MG63 (cell line): ENCODE measurements at regions not wholly inside any gene's neighbourhood (a gene's known extent, or its start where the extent isn't known, plus 50 kb on each side); places are given as distances from the start of the nearest gene placed in this dataset.
"Not testable (repeated sequence)": the region's sequence is repeated elsewhere in the genome, so short reads cannot be mapped to it uniquely, and the experiment has no call there.

Experiments used
- DNase-seq: peaks from one replicate; pipeline ENCODE4 v3.0.0-alpha.2; 2020
- H3K27me3 ChIP-seq: fragments of 250-450 bp; sonication (Bioruptor Pico); 2 replicates; pipeline ENCODE4 v1.5.1; 2020; ENCODE audit warnings: mild to moderate bottlenecking, moderate library complexity
- H3K36me3 ChIP-seq: fragments of 250-450 bp; sonication (Bioruptor Pico); 2 replicates; pipeline ENCODE4 v1.5.1; 2020; ENCODE audit warnings: mild to moderate bottlenecking, moderate library complexity
- H3K4me3 ChIP-seq: fragments of 250-450 bp; sonication (Bioruptor Pico); 2 replicates; pipeline ENCODE4 v1.5.1; 2020; ENCODE audit warnings: mild to moderate bottlenecking, moderate library complexity
- H3K9me3 ChIP-seq: fragments of 250-450 bp; sonication (Bioruptor Pico); 2 replicates; pipeline ENCODE4 v1.5.1; 2020; ENCODE audit warnings: mild to moderate bottlenecking, moderate library complexity

- no peak for DNase-seq
- Histone ChIP-seq H3K27me3 (no peaks in the 10 kb centered on the region), H3K9me3 (no peaks in the 10 kb centered on the region), H3K4me3 (no peak overlapping the region), H3K36me3 (no peaks in the 10 kb centered on the region)
These were observed 467.8 kb upstream of the PFKP start for GRCh38 chr10:2599571-2599970.

- no peaks in the 10 kb centered on the region for H3K36me3 ChIP-seq
- no peaks in the 10 kb centered on the region for H3K9me3 ChIP-seq
- peaks cover 3% of the 10 kb centered on the region for H3K27me3 ChIP-seq
- no peak overlapping the region for H3K4me3 ChIP-seq
- DNase-seq: no peak
These were observed 474.8 kb upstream of the PFKP start for GRCh38 chr10:2592360-2593160.

GRCh38 chr10:2589196-2589595 is 478.2 kb upstream of the PFKP start:
- Histone ChIP-seq H3K9me3 (no peaks in the 10 kb centered on the region), H3K4me3 (no peak overlapping the region), H3K27me3 (peaks cover 3% of the 10 kb centered on the region), H3K36me3 (no peaks in the 10 kb centered on the region)
- DNase-seq: no peak

GRCh38 chr10:2584385-2584784 is 483.0 kb upstream of the PFKP start:
- Histone ChIP-seq H3K27me3 (peaks cover 3% of the 10 kb centered on the region), H3K9me3 (no peaks in the 10 kb centered on the region), H3K36me3 (no peaks in the 10 kb centered on the region), H3K4me3 (no peak overlapping the region)
- no peak for DNase-seq

- Histone ChIP-seq H3K27me3 (no peaks in the 10 kb centered on the region; the same call in 1 of the 2 replicates), H3K9me3 (no peaks in the 10 kb centered on the region), H3K36me3 (no peaks in the 10 kb centered on the region), H3K4me3 (no peak overlapping the region)
- DNase-seq: no peak
These were observed 490.5 kb upstream of the PFKP start for GRCh38 chr10:2576892-2577291.

- Histone ChIP-seq H3K27me3 (no peaks in the 10 kb centered on the region; the same call in 1 of the 2 replicates), H3K36me3 (no peaks in the 10 kb centered on the region), H3K4me3 (no peak overlapping the region), H3K9me3 (no peaks in the 10 kb centered on the region)
- no peak for DNase-seq
These were observed 491.9 kb upstream of the PFKP start for GRCh38 chr10:2575460-2575859.

GRCh38 chr10:2572611-2573010 is 494.7 kb upstream of the PFKP start:
- Histone ChIP-seq H3K36me3 (no peaks in the 10 kb centered on the region), H3K4me3 (no peak overlapping the region), H3K9me3 (no peaks in the 10 kb centered on the region), H3K27me3 (no peaks in the 10 kb centered on the region; the same call in 1 of the 2 replicates)
- DNase-seq: no peak

- no peaks in the 10 kb centered on the region for H3K36me3 ChIP-seq
- no peaks in the 10 kb centered on the region for H3K9me3 ChIP-seq
- H3K4me3 ChIP-seq: no peak overlapping the region
- no peak for DNase-seq
- no peaks in the 10 kb centered on the region for H3K27me3 ChIP-seq
These were observed 510.5 kb upstream of the PFKP start for GRCh38 chr10:2556883-2557282.

- H3K36me3 ChIP-seq: no peaks in the 10 kb centered on the region
- H3K9me3 ChIP-seq: no peaks in the 10 kb centered on the region
- no peak overlapping the region for H3K4me3 ChIP-seq
- DNase-seq: no peak
- H3K27me3 ChIP-seq: no peaks in the 10 kb centered on the region
These were observed 519.3 kb upstream of the PFKP start for GRCh38 chr10:2548071-2548470.

- Histone ChIP-seq H3K9me3 (no peaks in the 10 kb centered on the region), H3K4me3 (no peak overlapping the region), H3K36me3 (no peaks in the 10 kb centered on the region), H3K27me3 (no peaks in the 10 kb centered on the region)
- DNase-seq: no peak
These were observed 519.7 kb upstream of the PFKP start for GRCh38 chr10:2547606-2548005.

GRCh38 chr10:2546894-2547293 is 520.5 kb upstream of the PFKP start:
- DNase-seq, H3K4me3 ChIP-seq, H3K27me3 ChIP-seq, H3K9me3 ChIP-seq, H3K36me3 ChIP-seq: not testable (repeated sequence)

- DNase-seq: no peak
- Histone ChIP-seq H3K9me3 (no peaks in the 10 kb centered on the region), H3K36me3 (no peaks in the 10 kb centered on the region), H3K27me3 (no peaks in the 10 kb centered on the region), H3K4me3 (no peak overlapping the region)
These were observed 523.4 kb upstream of the PFKP start for GRCh38 chr10:2543974-2544373.

- Histone ChIP-seq H3K4me3 (no peak overlapping the region), H3K27me3 (no peaks in the 10 kb centered on the region), H3K9me3 (no peaks in the 10 kb centered on the region), H3K36me3 (no peaks in the 10 kb centered on the region)
- DNase-seq: no peak
These were observed 524.0 kb upstream of the PFKP start for GRCh38 chr10:2543142-2543886.

- H3K36me3 ChIP-seq: no peaks in the 10 kb centered on the region
- no peaks in the 10 kb centered on the region for H3K27me3 ChIP-seq
- H3K4me3 ChIP-seq: no peak overlapping the region
- no peak for DNase-seq
- H3K9me3 ChIP-seq: no peaks in the 10 kb centered on the region
These were observed 526.2 kb upstream of the PFKP start for GRCh38 chr10:2541176-2541575.

- DNase-seq: no peak
These were observed 537.4 kb upstream of the PFKP start for GRCh38 chr10:2529945-2530344.

GRCh38 chr10:2525781-2526180 is 541.6 kb upstream of the PFKP start:
- Histone ChIP-seq H3K9me3 (no peaks in the 10 kb centered on the region), H3K27me3 (peaks cover 3% of the 10 kb centered on the region; the same call in 1 of the 2 replicates), H3K4me3 (no peak overlapping the region), H3K36me3 (no peaks in the 10 kb centered on the region)
- no peak for DNase-seq

More at GRCh38 chr10:2529945-2530344, 537.4 kb upstream of the PFKP start:
- H3K9me3 ChIP-seq: no peaks in the 10 kb centered on the region
- H3K27me3 ChIP-seq: peaks cover 3% of the 10 kb centered on the region; the same call in 1 of the 2 replicates
- H3K36me3 ChIP-seq: no peaks in the 10 kb centered on the region
- no peak overlapping the region for H3K4me3 ChIP-seq

- DNase-seq: no peak
- no peaks in the 10 kb centered on the region for H3K36me3 ChIP-seq
These were observed 548.2 kb upstream of the PFKP start for GRCh38 chr10:2519139-2519538.

GRCh38 chr10:2509081-2509531 is 558.2 kb upstream of the PFKP start:
- DNase-seq: peak; percentile 36
- Histone ChIP-seq H3K36me3 (no peaks in the 10 kb centered on the region), H3K9me3 (no peaks in the 10 kb centered on the region), H3K4me3 (no peak overlapping the region), H3K27me3 (no peaks in the 10 kb centered on the region)

More at GRCh38 chr10:2519139-2519538, 548.2 kb upstream of the PFKP start:
- Histone ChIP-seq H3K4me3 (no peak overlapping the region), H3K9me3 (no peaks in the 10 kb centered on the region), H3K27me3 (no peaks in the 10 kb centered on the region)
